IMR-90 (cell line): ENCODE measurements at regions not wholly inside any gene's neighbourhood (a gene's known extent, or its start where the extent isn't known, plus 50 kb on each side); places are given as distances from the start of the nearest gene placed in this dataset.

Experiments used
- ATAC-seq: fragments of 200-7000 bp; cut with Tn5 transposase; 2 replicates; pipeline ENCODE4 v1.9.1; 2020; ENCODE audit warnings: low read depth, mild to moderate bottlenecking, moderate library complexity
- BruUV-seq: library from RNA; stranded (reverse); fragments of 400-500 nt; replicated peaks from 2 replicates; lab custom pipeline; 2021; lab: Mats Ljungman, UMichigan
- CTCF ChIA-PET: fragments of 300-600 bp; formaldehyde crosslinking; extraction: SDS; loops from one replicate; lab custom pipeline; 2021; ENCODE audit warnings: antibody characterized with exemption; lab: Yijun Ruan, JAX
- POLR2A ChIA-PET: fragments of 300-600 bp; sonication (Branson Sonifier 250); formaldehyde crosslinking; loops from one replicate; lab custom pipeline; 2022; ENCODE audit warnings: antibody characterized with exemption; ENCODE audit not compliant: unreplicated experiment; lab: Charles Lee
- DNase-seq: peaks from one replicate; pipeline ENCODE4 v3.0.0; 2013
- H2AFZ ChIP-seq: replicated peaks from 2 replicates; pipeline ENCODE3; 2013; ENCODE audit warnings: low read length, mild to moderate bottlenecking; ENCODE audit not compliant: poor library complexity
- H2AK5ac ChIP-seq: 2 replicates; pipeline ENCODE4 v1.6.1; 2013; ENCODE audit warnings: low read depth, low read length, inconsistent platforms
- H2AK9ac ChIP-seq: replicated peaks from 2 replicates; pipeline ENCODE3; 2013; ENCODE audit warnings: mild to moderate bottlenecking, low read depth, low read length, moderate library complexity; ENCODE audit not compliant: poor library complexity
- H2BK120ac ChIP-seq: 2 replicates; pipeline ENCODE4 v1.6.1; 2013; ENCODE audit warnings: low read depth, low read length, inconsistent platforms
- H2BK15ac ChIP-seq: 3 replicates; pipeline ENCODE4 v1.6.1; 2013; ENCODE audit warnings: low read depth, low read length, inconsistent platforms
- H2BK20ac ChIP-seq: 2 replicates; pipeline ENCODE4 v1.6.1; 2013; ENCODE audit warnings: low read depth, mild to moderate bottlenecking, inconsistent platforms, low read length, moderate library complexity
- H2BK5ac ChIP-seq: 2 replicates; pipeline ENCODE4 v1.6.1; 2013; ENCODE audit warnings: mild to moderate bottlenecking, low read depth, low read length, inconsistent platforms; ENCODE audit not compliant: poor library complexity, severe bottlenecking
- H3K14ac ChIP-seq: replicated peaks from 2 replicates; pipeline ENCODE4 v1.6.1; 2013; ENCODE audit warnings: low read depth, low read length, inconsistent platforms
- H3K18ac ChIP-seq: 2 replicates; pipeline ENCODE4 v1.6.1; 2013; ENCODE audit warnings: low read depth, low read length, control low read depth
- H3K23ac ChIP-seq: 2 replicates; pipeline ENCODE4 v1.6.1; 2013; ENCODE audit warnings: low read depth, low read length, inconsistent platforms
- H3K27ac ChIP-seq: 2 replicates; pipeline ENCODE4 v1.5.1; 2013; ENCODE audit warnings: mild to moderate bottlenecking, control low read depth, low read length; ENCODE audit not compliant: insufficient read depth
- H3K27me3 ChIP-seq: 2 replicates; pipeline ENCODE4 v1.6.1; 2013; ENCODE audit warnings: low read length; ENCODE audit not compliant: control insufficient read depth, insufficient read depth
- H3K36me3 ChIP-seq: 2 replicates; pipeline ENCODE4 v1.6.1; 2013; ENCODE audit warnings: low read length, mixed read lengths; ENCODE audit not compliant: control insufficient read depth, insufficient read depth
- H3K4ac ChIP-seq: 2 replicates; pipeline ENCODE4 v1.6.1; 2013; ENCODE audit warnings: low read depth, low read length, inconsistent platforms
- H3K4me1 ChIP-seq: 2 replicates; pipeline ENCODE4 v1.6.1; 2013; ENCODE audit warnings: low read length, mixed read lengths; ENCODE audit not compliant: control insufficient read depth, insufficient read depth
- H3K4me2 ChIP-seq: 2 replicates; pipeline ENCODE4 v1.6.1; 2013; ENCODE audit warnings: low read depth, mild to moderate bottlenecking, control low read depth, low read length, moderate library complexity
- H3K4me3 ChIP-seq: 2 replicates; pipeline ENCODE4 v1.5.1; 2013; ENCODE audit warnings: low read depth, mild to moderate bottlenecking, control low read depth, low read length, moderate library complexity; ENCODE audit not compliant: insufficient read depth
- H3K56ac ChIP-seq: 2 replicates; pipeline ENCODE4 v1.6.1; 2013; ENCODE audit warnings: low read length, inconsistent platforms; ENCODE audit not compliant: insufficient read depth; ENCODE audit errors: extremely low read depth
- H3K79me1 ChIP-seq, 2 experiments: 2 replicates each; pipeline ENCODE4 v1.6.1; 2013; ENCODE audit warnings: low read length in 2 of 2, inconsistent platforms in 1 of 2, low read depth in 1 of 2
- H3K9ac ChIP-seq: 2 replicates; pipeline ENCODE4 v1.6.1; 2013; ENCODE audit warnings: low read depth, low read length, control low read depth
- H3K9me1 ChIP-seq: 2 replicates; pipeline ENCODE4 v1.6.1; 2013; ENCODE audit warnings: low read length, inconsistent platforms; ENCODE audit not compliant: insufficient read depth
- H3K9me3 ChIP-seq: 2 replicates; pipeline ENCODE4 v1.6.1; 2013; ENCODE audit warnings: low read length; ENCODE audit not compliant: control insufficient read depth, insufficient read depth
- H4K20me1 ChIP-seq: 2 replicates; pipeline ENCODE4 v1.6.1; 2013; ENCODE audit warnings: low read length, inconsistent platforms; ENCODE audit not compliant: insufficient read depth
- H4K5ac ChIP-seq: 2 replicates; pipeline ENCODE4 v1.6.1; 2013; ENCODE audit warnings: mild to moderate bottlenecking, low read depth, low read length, control low read depth
- H4K8ac ChIP-seq, 2 experiments: 2 replicates each; pipeline ENCODE4 v1.6.1; 2013; ENCODE audit warnings: low read depth in 2 of 2, low read length in 2 of 2, control low read depth in 1 of 2, inconsistent platforms in 1 of 2
- H4K91ac ChIP-seq: 2 replicates; pipeline ENCODE4 v1.6.1; 2013; ENCODE audit warnings: low read depth, low read length, inconsistent platforms; ENCODE audit not compliant: insufficient read depth
- BHLHE40 ChIP-seq: fragments of 150-350 bp; IDR thresholded peaks from 2 replicates; pipeline ENCODE4 v1.6.1; 2016; ENCODE audit warnings: mild to moderate bottlenecking, low read depth, low read length
- MAZ ChIP-seq: IDR thresholded peaks from 2 replicates; pipeline ENCODE4 v1.6.1; 2012; ENCODE audit warnings: low read depth, mild to moderate bottlenecking, low read length, improper control_type of control experiment, moderate library complexity, borderline replicate concordance
- MXI1 ChIP-seq: IDR thresholded peaks from 2 replicates; pipeline ENCODE4 v1.6.1; 2012; ENCODE audit warnings: low read depth, mild to moderate bottlenecking, low read length, moderate library complexity, borderline replicate concordance
- NFE2L2 ChIP-seq: fragments of 150-350 bp; IDR thresholded peaks from 2 replicates; pipeline ENCODE4 v1.6.1; 2016; ENCODE audit warnings: low read depth, mild to moderate bottlenecking, low read length
- POLR2A ChIP-seq: IDR thresholded peaks from 2 replicates; pipeline ENCODE4 v1.6.1; 2012; ENCODE audit warnings: mild to moderate bottlenecking, low read depth, low read length
- RAD21 ChIP-seq: IDR thresholded peaks from 2 replicates; pipeline ENCODE4 v1.6.1; 2012; ENCODE audit warnings: low read length, improper control_type of control experiment
- RFX5 ChIP-seq: IDR thresholded peaks from 2 replicates; pipeline ENCODE4 v1.8.0; 2012; ENCODE audit warnings: low read depth, mild to moderate bottlenecking, low read length, moderate library complexity
- SMC3 ChIP-seq: fragments of 150-350 bp; IDR thresholded peaks from 2 replicates; pipeline ENCODE4 v1.6.1; 2016; ENCODE audit warnings: low read depth, mild to moderate bottlenecking, antibody characterized with exemption, low read length, moderate library complexity
- WGBS, 2 experiments: methylation state at CpG; one replicate each; pipeline versions ENCODE4 v1.1.5 to v1.1.7; 2013; ENCODE audit warnings: missing lambda C conversion rate in 2 of 2; ENCODE audit not compliant: insufficient read length in 1 of 2; ENCODE audit errors: extremely low coverage in 2 of 2; 5-methylcytosine and 5-hydroxymethylcytosine counted together
- dilution Hi-C: fragments of 300-500 bp; cut with HindIII; formaldehyde crosslinking; loops from one replicate; pipeline ENCODE4 v1.14.3; 2018; ENCODE audit warnings: low sequenced_read_pairs; ENCODE audit not compliant: unreplicated experiment
- in situ Hi-C: fragments of 300-500 bp; cut with MboI; formaldehyde crosslinking; loops from 3 replicates; pipeline ENCODE4 v1.14.3; 2019; ENCODE audit warnings: low sequenced_read_pairs, inconsistent platforms, mixed read lengths
- intact Hi-C: fragments of 100-400 bp; cut with micrococcal nuclease; formaldehyde crosslinking; loops from 2 replicates; pipeline ENCODE4 v1.10.0; 2022
- TF ChIP-seq, protein P1 (sequence below): fragments of 150-350 bp; IDR thresholded peaks from 2 replicates; pipeline ENCODE4 v1.6.1; 2017; ENCODE audit warnings: mild to moderate bottlenecking, antibody characterized with exemption, low read length, low read depth
- TF ChIP-seq, protein P2 (sequence below): fragments of 150-350 bp; IDR thresholded peaks from 2 replicates; pipeline ENCODE4 v1.6.1; 2016; ENCODE audit warnings: low read depth, mild to moderate bottlenecking, low read length, moderate library complexity, borderline replicate concordance
- TF ChIP-seq, protein P3 (sequence below): conservative IDR thresholded peaks from 2 replicates; pipeline ENCODE4 v1.5.1; 2012; ENCODE audit warnings: mild to moderate bottlenecking, low read depth, low read length, improper control_type of control experiment

DNA sequence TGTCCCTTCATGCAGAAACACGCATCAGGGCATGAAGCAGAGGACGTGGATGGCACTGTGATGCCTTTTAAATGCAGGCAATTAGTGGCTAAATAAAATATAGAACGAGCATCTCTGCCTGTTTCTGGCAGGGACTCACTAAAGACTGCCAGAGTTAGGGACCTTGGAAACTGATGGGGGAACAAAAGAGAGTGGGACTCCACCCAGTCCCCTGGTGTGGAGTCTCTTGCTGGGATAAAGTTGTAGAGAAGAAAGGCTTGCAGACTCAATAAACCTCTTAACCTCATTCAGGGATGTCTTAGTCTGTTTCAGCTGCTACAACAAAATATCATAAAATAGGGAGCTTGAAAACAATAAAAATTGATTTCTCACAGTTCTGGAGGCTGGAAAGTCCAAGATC is 87.6 kb upstream of the ARAP3 start:
- Histone ChIP-seq H2AFZ (no peak overlapping the region), H4K5ac (no peak overlapping the region), H4K8ac (no peak overlapping the region), H2AK5ac (no peak overlapping the region), H2BK15ac (no peak overlapping the region), H3K36me3 (no peaks in the 10 kb centered on the region), H3K56ac (no peak overlapping the region), H2BK120ac (no peak overlapping the region), H3K14ac (no peak overlapping the region), H2AK9ac (no peak overlapping the region), H3K9me1 (no peaks in the 10 kb centered on the region), H3K9me3 (no peaks in the 10 kb centered on the region), H3K9ac (no peak overlapping the region), H3K4me2 (no peak overlapping the region), H3K27ac (no peak overlapping the region), H3K27me3 (peaks cover 48% of the 10 kb centered on the region), H2BK5ac (no peak overlapping the region), H4K20me1 (no peaks in the 10 kb centered on the region), H3K18ac (no peak overlapping the region), H3K4me1 (no peaks in the 10 kb centered on the region), H4K91ac (no peak overlapping the region), H3K79me1 (no peaks in the 10 kb centered on the region), H3K4ac (no peak overlapping the region), H2BK20ac (no peak overlapping the region), H3K23ac (no peak overlapping the region), H3K4me3 (no peak overlapping the region)
- DNase-seq (no peak), ATAC-seq (no peak)
- BruUV-seq, result no TSS peak
- in situ Hi-C loops, result no loop called here
- ChIA-PET CTCF (interaction anchor here (1.2 kb wide), 1 partner anchor 12 kb away, joined by 3 read pairs; no protein-coding TSS in a partner anchor), POLR2A (no interaction called here)
- 20% methylated on average over 1 of the region's 3 CpGs; no CpG with 5 or more reads in 1 of the 2 experiments for WGBS, 2 experiments
- intact Hi-C loops, result no loop called here
- TF ChIP-seq POLR2A (no peak), MXI1 (no peak), SMC3 (no peak), RFX5 (no peak), BHLHE40 (no peak), MAZ (no peak), RAD21 (no peak), NFE2L2 (no peak)
- TF ChIP-seq, protein P1, sequence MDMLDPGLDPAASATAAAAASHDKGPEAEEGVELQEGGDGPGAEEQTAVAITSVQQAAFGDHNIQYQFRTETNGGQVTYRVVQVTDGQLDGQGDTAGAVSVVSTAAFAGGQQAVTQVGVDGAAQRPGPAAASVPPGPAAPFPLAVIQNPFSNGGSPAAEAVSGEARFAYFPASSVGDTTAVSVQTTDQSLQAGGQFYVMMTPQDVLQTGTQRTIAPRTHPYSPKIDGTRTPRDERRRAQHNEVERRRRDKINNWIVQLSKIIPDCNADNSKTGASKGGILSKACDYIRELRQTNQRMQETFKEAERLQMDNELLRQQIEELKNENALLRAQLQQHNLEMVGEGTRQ, result no peak
- TF ChIP-seq, protein P2, sequence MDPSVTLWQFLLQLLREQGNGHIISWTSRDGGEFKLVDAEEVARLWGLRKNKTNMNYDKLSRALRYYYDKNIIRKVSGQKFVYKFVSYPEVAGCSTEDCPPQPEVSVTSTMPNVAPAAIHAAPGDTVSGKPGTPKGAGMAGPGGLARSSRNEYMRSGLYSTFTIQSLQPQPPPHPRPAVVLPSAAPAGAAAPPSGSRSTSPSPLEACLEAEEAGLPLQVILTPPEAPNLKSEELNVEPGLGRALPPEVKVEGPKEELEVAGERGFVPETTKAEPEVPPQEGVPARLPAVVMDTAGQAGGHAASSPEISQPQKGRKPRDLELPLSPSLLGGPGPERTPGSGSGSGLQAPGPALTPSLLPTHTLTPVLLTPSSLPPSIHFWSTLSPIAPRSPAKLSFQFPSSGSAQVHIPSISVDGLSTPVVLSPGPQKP, result no peak
- TF ChIP-seq, protein P3, sequence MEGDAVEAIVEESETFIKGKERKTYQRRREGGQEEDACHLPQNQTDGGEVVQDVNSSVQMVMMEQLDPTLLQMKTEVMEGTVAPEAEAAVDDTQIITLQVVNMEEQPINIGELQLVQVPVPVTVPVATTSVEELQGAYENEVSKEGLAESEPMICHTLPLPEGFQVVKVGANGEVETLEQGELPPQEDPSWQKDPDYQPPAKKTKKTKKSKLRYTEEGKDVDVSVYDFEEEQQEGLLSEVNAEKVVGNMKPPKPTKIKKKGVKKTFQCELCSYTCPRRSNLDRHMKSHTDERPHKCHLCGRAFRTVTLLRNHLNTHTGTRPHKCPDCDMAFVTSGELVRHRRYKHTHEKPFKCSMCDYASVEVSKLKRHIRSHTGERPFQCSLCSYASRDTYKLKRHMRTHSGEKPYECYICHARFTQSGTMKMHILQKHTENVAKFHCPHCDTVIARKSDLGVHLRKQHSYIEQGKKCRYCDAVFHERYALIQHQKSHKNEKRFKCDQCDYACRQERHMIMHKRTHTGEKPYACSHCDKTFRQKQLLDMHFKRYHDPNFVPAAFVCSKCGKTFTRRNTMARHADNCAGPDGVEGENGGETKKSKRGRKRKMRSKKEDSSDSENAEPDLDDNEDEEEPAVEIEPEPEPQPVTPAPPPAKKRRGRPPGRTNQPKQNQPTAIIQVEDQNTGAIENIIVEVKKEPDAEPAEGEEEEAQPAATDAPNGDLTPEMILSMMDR, result no peak
- dilution Hi-C loops, result no loop called here
